CD14-positive monocyte (primary cell): ENCODE measurements at regions not wholly inside any gene's neighbourhood (a gene's known extent, or its start where the extent isn't known, plus 50 kb on each side); places are given as distances from the start of the nearest gene placed in this dataset.

ENCODE experiments used
- DNase-seq, 3 donors: peaks; one replicate each; pipeline ENCODE4 v3.0.0-alpha.2; 2011 to 2022
- H2AFZ ChIP-seq: 2 replicates; pipeline ENCODE4 v1.6.0; 2012; ENCODE audit warnings: mild to moderate bottlenecking, low read depth, low read length, inconsistent platforms; ENCODE audit not compliant: insufficient read depth, poor library complexity, severe bottlenecking
- H3K27ac ChIP-seq, 2 donors: 1 replicate in 1 of 2; 2 replicates in 1 of 2; pipeline ENCODE4 v1.5.1; 2012 to 2013; ENCODE audit warnings: low read length in 2 of 2, control low read depth in 1 of 2, inconsistent platforms in 1 of 2, low read depth in 1 of 2, mild to moderate bottlenecking in 1 of 2
- H3K27me3 ChIP-seq, 2 donors: one replicate each; pipeline versions ENCODE4 v1.6.0 to v1.6.1; 2011 to 2013; ENCODE audit warnings: low read length in 2 of 2; ENCODE audit not compliant: control insufficient read depth in 2 of 2, insufficient read depth in 2 of 2
- H3K36me3 ChIP-seq, 2 donors: replicated peaks in 1 of 2; 1 replicate in 1 of 2; 2 replicates in 1 of 2; pipeline versions ENCODE4 v1.5.1 to v1.6.1; 2012 to 2013; ENCODE audit warnings: low read length in 2 of 2, control low read depth in 1 of 2, inconsistent platforms in 1 of 2, mild to moderate bottlenecking in 1 of 2; ENCODE audit not compliant: insufficient read depth in 2 of 2, control insufficient read depth in 1 of 2
- H3K4me1 ChIP-seq, 2 donors: 1 replicate in 1 of 2; 2 replicates in 1 of 2; pipeline versions ENCODE4 v1.5.1 to v1.6.1; 2012 to 2013; ENCODE audit warnings: low read length in 2 of 2, control low read depth in 1 of 2, inconsistent platforms in 1 of 2, mild to moderate bottlenecking in 1 of 2, moderate library complexity in 1 of 2; ENCODE audit not compliant: insufficient read depth in 2 of 2, control insufficient read depth in 1 of 2
- H3K4me2 ChIP-seq: replicated peaks from 2 replicates; pipeline ENCODE3; 2012; ENCODE audit warnings: low read length, moderate library complexity, mild to moderate bottlenecking; ENCODE audit not compliant: poor library complexity, severe bottlenecking; ENCODE audit errors: extremely low read depth
- H3K4me3 ChIP-seq, 3 experiments: fragments of 200-600 bp in 1 of 3; sonication (generic) in 1 of 3; replicated peaks in 1 of 3; 1 replicate in 2 of 3; 2 replicates in 1 of 3; pipeline ENCODE4 v1.5.1; 2011 to 2013; ENCODE audit warnings: low read length in 3 of 3, mild to moderate bottlenecking in 3 of 3, control low read depth in 2 of 3, low read depth in 2 of 3, inconsistent platforms in 1 of 3, moderate library complexity in 1 of 3
- H3K79me2 ChIP-seq: 2 replicates; pipeline ENCODE4 v1.6.0; 2012; ENCODE audit warnings: mild to moderate bottlenecking, control low read depth, inconsistent platforms, low read length, moderate library complexity; ENCODE audit not compliant: insufficient read depth
- H3K9ac ChIP-seq: 2 replicates; pipeline ENCODE4 v1.6.0; 2017; ENCODE audit warnings: low read length, mild to moderate bottlenecking; ENCODE audit not compliant: insufficient read depth, poor library complexity, severe bottlenecking
- H3K9me3 ChIP-seq, 2 donors: replicated peaks in 1 of 2; 1 replicate in 1 of 2; 2 replicates in 1 of 2; pipeline versions ENCODE4 v1.5.1 to v1.6.1; 2012 to 2013; ENCODE audit warnings: low read length in 2 of 2, control low read depth in 1 of 2; ENCODE audit not compliant: control insufficient read depth in 1 of 2, insufficient read depth in 1 of 2
- H4K20me1 ChIP-seq: 2 replicates; pipeline ENCODE4 v1.6.0; 2012; ENCODE audit warnings: mild to moderate bottlenecking, low read length, control low read depth, moderate library complexity; ENCODE audit not compliant: insufficient read depth
- H3K27ac Mint-ChIP-seq, 7 donors: one replicate each; pipeline ENCODE4 v1.8.0; 2020; ENCODE audit warnings: mild to moderate bottlenecking in 7 of 7, mixed read lengths in 7 of 7, moderate library complexity in 6 of 7, inconsistent platforms in 2 of 7
- H3K27me3 Mint-ChIP-seq, 3 donors: one replicate each; pipeline ENCODE4 v1.8.0; 2021 to 2022; ENCODE audit warnings: low read depth in 3 of 3, mild to moderate bottlenecking in 3 of 3, mixed read lengths in 3 of 3, moderate library complexity in 3 of 3, inconsistent platforms in 1 of 3
- H3K36me3 Mint-ChIP-seq, 2 donors: one replicate each; pipeline ENCODE4 v1.8.0; 2020; ENCODE audit warnings: mixed read lengths in 2 of 2, inconsistent platforms in 1 of 2, mild to moderate bottlenecking in 1 of 2
- H3K4me1 Mint-ChIP-seq: one replicate; pipeline ENCODE4 v1.8.0; 2020; ENCODE audit warnings: mild to moderate bottlenecking, mixed read lengths
- H3K4me3 Mint-ChIP-seq, 2 donors: one replicate each; pipeline ENCODE4 v1.8.0; 2020; ENCODE audit warnings: mild to moderate bottlenecking in 2 of 2, mixed read lengths in 2 of 2, moderate library complexity in 1 of 2
- H3K9me3 Mint-ChIP-seq, 7 donors: one replicate each; pipeline ENCODE4 v1.8.0; 2020 to 2022; ENCODE audit warnings: mixed read lengths in 7 of 7, mild to moderate bottlenecking in 6 of 7, moderate library complexity in 6 of 7, inconsistent platforms in 2 of 7
- WGBS: methylation state at CpG from one replicate; pipeline ENCODE4 v1.1.5; 2013; ENCODE audit warnings: missing lambda C conversion rate; ENCODE audit not compliant: insufficient coverage; 5-methylcytosine and 5-hydroxymethylcytosine counted together
- intact Hi-C, 2 donors: fragments of 100-400 bp; cut with micrococcal nuclease; formaldehyde crosslinking; loops; one replicate each; pipeline versions ENCODE4 v1.15.0 to v1.15.1; 2023
- TF ChIP-seq, protein P1 (sequence below): fragments of 200-600 bp; IDR thresholded peaks from one replicate; pipeline ENCODE4 v1.8.0; 2022; ENCODE audit warnings: antibody characterized with exemption, mild to moderate bottlenecking

DNA sequence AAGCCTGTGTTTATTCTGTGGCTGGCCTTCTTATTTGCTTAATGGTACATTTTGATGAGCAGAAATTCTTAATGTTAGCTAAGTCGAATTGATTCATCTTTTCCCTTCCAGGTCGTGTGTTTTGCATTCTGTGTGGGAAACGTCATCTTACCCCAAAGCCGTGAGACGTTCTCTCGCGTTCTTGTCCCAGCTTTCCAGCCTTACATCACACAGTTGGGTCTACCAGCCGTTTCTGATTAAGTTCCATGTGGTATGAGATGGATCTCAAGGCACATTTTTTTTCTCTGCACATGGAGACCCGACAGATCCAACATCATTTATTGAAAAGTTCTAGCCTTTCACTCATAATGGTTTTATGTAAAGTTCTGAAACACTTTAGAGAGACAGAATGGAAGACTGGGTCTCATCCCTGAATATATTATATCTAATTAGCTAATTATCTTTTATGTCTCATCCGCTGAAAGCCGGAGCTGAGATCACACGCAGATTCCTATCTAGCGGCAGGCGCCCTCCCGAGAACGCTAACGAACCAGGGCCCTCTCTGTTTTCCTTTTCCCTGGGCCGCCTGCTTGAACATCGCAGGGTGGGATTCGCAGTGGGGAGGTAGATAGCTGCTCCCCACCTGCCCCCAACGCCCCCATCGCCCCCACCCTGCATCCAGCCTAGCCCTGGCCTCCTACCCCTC lies 1162.2 kb downstream of the BRD1 start:
- Histone ChIP-seq H3K27me3 (no peaks in the 10 kb centered on the region), H3K4me1 (no peaks in the 10 kb centered on the region), H3K9ac (no peak overlapping the region), H2AFZ (no peak overlapping the region), H3K27ac (no peak overlapping the region), H3K4me3 (no peak overlapping the region), H3K79me2 (no peaks in the 10 kb centered on the region), H3K4me2 (no peak overlapping the region), H4K20me1 (no peaks in the 10 kb centered on the region), H3K9me3 (peaks cover 16 to 30% of the 10 kb centered on the region in 2 donors), H3K36me3 (no peaks in the 10 kb centered on the region)
- Mint-ChIP-seq H3K4me1 (no peaks in the 10 kb centered on the region), H3K27me3 (peaks cover 2 to 5% (median 2%) of the 10 kb centered on the region in 3 donors), H3K36me3 (no peaks in the 10 kb centered on the region), H3K9me3 (peaks cover 8 to 34% (median 18%) of the 10 kb centered on the region in 7 donors), H3K4me3 (no peak overlapping the region), H3K27ac (no peak overlapping the region)
- WGBS: 100% methylated on average over 7 of the region's 22 CpGs
- DNase-seq: no peak
- intact Hi-C loops: no loop called here
- TF ChIP-seq, protein P1, sequence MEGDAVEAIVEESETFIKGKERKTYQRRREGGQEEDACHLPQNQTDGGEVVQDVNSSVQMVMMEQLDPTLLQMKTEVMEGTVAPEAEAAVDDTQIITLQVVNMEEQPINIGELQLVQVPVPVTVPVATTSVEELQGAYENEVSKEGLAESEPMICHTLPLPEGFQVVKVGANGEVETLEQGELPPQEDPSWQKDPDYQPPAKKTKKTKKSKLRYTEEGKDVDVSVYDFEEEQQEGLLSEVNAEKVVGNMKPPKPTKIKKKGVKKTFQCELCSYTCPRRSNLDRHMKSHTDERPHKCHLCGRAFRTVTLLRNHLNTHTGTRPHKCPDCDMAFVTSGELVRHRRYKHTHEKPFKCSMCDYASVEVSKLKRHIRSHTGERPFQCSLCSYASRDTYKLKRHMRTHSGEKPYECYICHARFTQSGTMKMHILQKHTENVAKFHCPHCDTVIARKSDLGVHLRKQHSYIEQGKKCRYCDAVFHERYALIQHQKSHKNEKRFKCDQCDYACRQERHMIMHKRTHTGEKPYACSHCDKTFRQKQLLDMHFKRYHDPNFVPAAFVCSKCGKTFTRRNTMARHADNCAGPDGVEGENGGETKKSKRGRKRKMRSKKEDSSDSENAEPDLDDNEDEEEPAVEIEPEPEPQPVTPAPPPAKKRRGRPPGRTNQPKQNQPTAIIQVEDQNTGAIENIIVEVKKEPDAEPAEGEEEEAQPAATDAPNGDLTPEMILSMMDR: no peak

DNA sequence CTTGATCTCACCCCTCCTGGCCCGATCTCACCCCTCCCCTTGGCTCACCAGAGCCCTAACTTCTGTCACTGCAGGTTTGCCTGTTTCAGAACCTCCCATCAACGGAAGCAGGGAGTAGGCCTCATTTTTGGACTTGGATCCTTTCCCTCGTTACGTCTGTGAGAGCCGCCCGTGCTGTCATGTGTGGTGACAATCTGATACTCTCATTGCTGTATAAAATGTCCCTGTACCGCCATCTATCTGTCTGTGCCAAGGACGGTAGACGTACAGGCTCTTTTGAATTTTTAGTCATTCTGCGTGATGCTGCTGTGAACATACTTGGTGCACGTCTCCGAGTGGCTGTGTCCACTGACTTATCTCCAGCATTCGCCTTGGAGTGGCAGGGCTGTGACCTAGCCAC lies 1163.1 kb downstream of the BRD1 start:
- WGBS: 94% methylated on average over 13 of the region's 13 CpGs
- Histone ChIP-seq H2AFZ (no peak overlapping the region), H3K27me3 (no peaks in the 10 kb centered on the region), H3K4me3 (no peak overlapping the region), H4K20me1 (no peaks in the 10 kb centered on the region), H3K4me2 (no peak overlapping the region), H3K27ac (no peak overlapping the region), H3K9ac (no peak overlapping the region), H3K4me1 (no peaks in the 10 kb centered on the region), H3K9me3 (peaks cover 11 to 25% of the 10 kb centered on the region in 2 donors), H3K79me2 (no peaks in the 10 kb centered on the region), H3K36me3 (no peaks in the 10 kb centered on the region)
- H3K36me3 Mint-ChIP-seq: no peaks in the 10 kb centered on the region
- peaks cover 4 to 28% (median 15%) of the 10 kb centered on the region in 7 donors for H3K9me3 Mint-ChIP-seq
- TF ChIP-seq, protein P1: no peak
- H3K27ac Mint-ChIP-seq: no peak overlapping the region
- peaks cover 0 to 3% (median 2%) of the 10 kb centered on the region in 3 donors for H3K27me3 Mint-ChIP-seq
- H3K4me3 Mint-ChIP-seq: no peak overlapping the region
- DNase-seq: no peak
- no peaks in the 10 kb centered on the region for H3K4me1 Mint-ChIP-seq
- intact Hi-C loops: no loop called here
